HEK293T (cell line): ENCODE measurements at regions not wholly inside any gene's neighbourhood (a gene's known extent, or its start where the extent isn't known, plus 50 kb on each side); places are given as distances from the start of the nearest gene placed in this dataset.

ENCODE experiments used
- CTCF ChIA-PET: fragments of 350-600 bp; formaldehyde crosslinking; extraction: SDS; loops from one replicate; lab custom pipeline; 2021; ENCODE audit warnings: antibody characterized with exemption, inconsistent platforms; lab: Yijun Ruan, JAX
- POLR2A ChIA-PET: fragments of 350-600 bp; formaldehyde crosslinking; extraction: SDS; loops from one replicate; lab custom pipeline; 2020; ENCODE audit warnings: antibody characterized with exemption, inconsistent platforms; lab: Yijun Ruan, JAX
- DNase-seq: peaks from one replicate; pipeline ENCODE4 v3.0.0; 2012; ENCODE audit warnings: mixed read lengths; ENCODE audit errors: extremely low spot score
- ARNT ChIP-seq: fragments of 450-650 bp; IDR thresholded peaks from 2 replicates; pipeline ENCODE4 v1.6.1; 2017; ENCODE audit warnings: mild to moderate bottlenecking
- BHLHE40 ChIP-seq: fragments of 450-650 bp; IDR thresholded peaks from 2 replicates; pipeline ENCODE4 v1.6.1; 2016; ENCODE audit warnings: mild to moderate bottlenecking, moderate library complexity, borderline replicate concordance
- CTBP1 ChIP-seq: fragments of 450-650 bp; IDR thresholded peaks from 2 replicates; pipeline ENCODE4 v1.6.1; 2016; ENCODE audit warnings: borderline replicate concordance
- ELF4 ChIP-seq: fragments of 450-650 bp; IDR thresholded peaks from 2 replicates; pipeline ENCODE4 v1.6.1; 2017; ENCODE audit warnings: antibody characterized with exemption
- FOXA1 ChIP-seq: fragments of 450-650 bp; IDR thresholded peaks from 2 replicates; pipeline ENCODE4 v1.6.1; 2016; ENCODE audit warnings: mild to moderate bottlenecking
- FOXK2 ChIP-seq: fragments of 450-650 bp; IDR thresholded peaks from 2 replicates; pipeline ENCODE4 v1.6.1; 2016; ENCODE audit warnings: mild to moderate bottlenecking
- FOXM1 ChIP-seq: fragments of 450-650 bp; IDR thresholded peaks from 2 replicates; pipeline ENCODE4 v1.6.1; 2017; ENCODE audit warnings: mild to moderate bottlenecking, borderline replicate concordance
- HDGF ChIP-seq: fragments of 450-650 bp; IDR thresholded peaks from 2 replicates; pipeline ENCODE4 v1.6.1; 2017; ENCODE audit warnings: antibody characterized with exemption, borderline replicate concordance
- L3MBTL2 ChIP-seq: fragments of 450-650 bp; conservative IDR thresholded peaks from 2 replicates; pipeline ENCODE4 v1.6.1; 2016; ENCODE audit warnings: mild to moderate bottlenecking
- LEF1 ChIP-seq: fragments of 450-650 bp; IDR thresholded peaks from 2 replicates; pipeline ENCODE4 v1.6.1; 2017; ENCODE audit warnings: mild to moderate bottlenecking, borderline replicate concordance
- NFRKB ChIP-seq: fragments of 450-650 bp; IDR thresholded peaks from 2 replicates; pipeline ENCODE4 v1.6.1; 2016; ENCODE audit warnings: mild to moderate bottlenecking, moderate library complexity
- SP1 ChIP-seq: fragments of 450-650 bp; IDR thresholded peaks from 2 replicates; pipeline ENCODE4 v1.6.1; 2017
- SUZ12 ChIP-seq: fragments of 450-650 bp; IDR thresholded peaks from 2 replicates; pipeline ENCODE4 v1.6.1; 2016; ENCODE audit warnings: mild to moderate bottlenecking
- TARDBP ChIP-seq: fragments of 450-650 bp; IDR thresholded peaks from 2 replicates; pipeline ENCODE4 v1.6.1; 2016
- ZNF384 ChIP-seq: fragments of 450-650 bp; IDR thresholded peaks from 2 replicates; pipeline ENCODE4 v1.6.1; 2016
- TF ChIP-seq, protein P1 (sequence below): fragments of 450-650 bp; IDR thresholded peaks from 2 replicates; pipeline ENCODE4 v1.6.1; 2016

DNA sequence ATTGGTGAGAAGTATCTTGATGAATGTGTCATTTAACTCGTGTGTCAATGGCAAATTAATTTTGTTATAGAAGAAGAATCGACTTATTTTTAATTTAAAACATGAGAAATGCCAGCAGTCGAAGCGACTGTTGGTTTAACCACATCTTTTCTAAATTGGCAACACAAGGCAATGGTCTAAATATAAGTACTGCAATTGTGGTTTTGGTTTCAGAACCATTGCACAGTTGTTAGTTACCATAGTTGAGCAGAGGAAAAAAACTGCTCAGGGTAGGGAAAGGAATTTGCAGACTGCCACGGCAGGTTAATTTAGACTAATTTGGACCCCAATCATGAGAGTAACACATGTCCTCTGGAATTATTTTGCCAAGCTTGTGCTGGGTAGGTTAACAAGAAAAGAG lies 185.6 kb upstream of the RUNX1 start:
- CTCF ChIA-PET: no interaction called here
- POLR2A ChIA-PET: no interaction called here
- TF ChIP-seq SUZ12 (no peak), FOXM1 (no peak), SP1 (no peak), NFRKB (no peak), TARDBP (no peak), FOXK2 (no peak)
- TF ChIP-seq, protein P1, sequence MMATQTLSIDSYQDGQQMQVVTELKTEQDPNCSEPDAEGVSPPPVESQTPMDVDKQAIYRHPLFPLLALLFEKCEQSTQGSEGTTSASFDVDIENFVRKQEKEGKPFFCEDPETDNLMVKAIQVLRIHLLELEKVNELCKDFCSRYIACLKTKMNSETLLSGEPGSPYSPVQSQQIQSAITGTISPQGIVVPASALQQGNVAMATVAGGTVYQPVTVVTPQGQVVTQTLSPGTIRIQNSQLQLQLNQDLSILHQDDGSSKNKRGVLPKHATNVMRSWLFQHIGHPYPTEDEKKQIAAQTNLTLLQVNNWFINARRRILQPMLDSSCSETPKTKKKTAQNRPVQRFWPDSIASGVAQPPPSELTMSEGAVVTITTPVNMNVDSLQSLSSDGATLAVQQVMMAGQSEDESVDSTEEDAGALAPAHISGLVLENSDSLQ: no peak
- DNase-seq: no peak

DNA sequence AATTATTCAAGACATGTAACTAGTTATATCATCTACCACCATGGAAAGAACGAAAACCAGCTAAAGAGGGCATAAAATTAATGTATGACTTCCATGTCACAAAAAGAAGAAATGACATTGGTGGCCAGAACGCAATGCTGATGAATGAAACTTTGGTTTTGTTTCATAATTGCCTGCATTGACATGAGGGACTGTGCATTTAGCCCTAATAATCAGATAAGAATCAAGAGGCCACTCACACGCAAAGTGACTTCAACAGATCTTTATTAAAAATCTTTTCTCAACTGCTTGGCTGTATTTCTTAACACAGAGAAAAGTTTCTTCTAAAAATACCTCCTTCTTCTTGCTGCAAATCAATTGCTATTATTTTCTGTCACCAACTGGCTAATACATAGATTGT lies 184.7 kb upstream of the RUNX1 start:
- CTCF ChIA-PET: no interaction called here
- POLR2A ChIA-PET: no interaction called here
- no peak for DNase-seq
- TF ChIP-seq, protein P1: no peak
- TF ChIP-seq ZNF384: no peak
- TF ChIP-seq FOXK2: no peak
- TF ChIP-seq BHLHE40: no peak
- no peak for TF ChIP-seq L3MBTL2
- no peak for TF ChIP-seq ELF4
- no peak for TF ChIP-seq SP1

DNA sequence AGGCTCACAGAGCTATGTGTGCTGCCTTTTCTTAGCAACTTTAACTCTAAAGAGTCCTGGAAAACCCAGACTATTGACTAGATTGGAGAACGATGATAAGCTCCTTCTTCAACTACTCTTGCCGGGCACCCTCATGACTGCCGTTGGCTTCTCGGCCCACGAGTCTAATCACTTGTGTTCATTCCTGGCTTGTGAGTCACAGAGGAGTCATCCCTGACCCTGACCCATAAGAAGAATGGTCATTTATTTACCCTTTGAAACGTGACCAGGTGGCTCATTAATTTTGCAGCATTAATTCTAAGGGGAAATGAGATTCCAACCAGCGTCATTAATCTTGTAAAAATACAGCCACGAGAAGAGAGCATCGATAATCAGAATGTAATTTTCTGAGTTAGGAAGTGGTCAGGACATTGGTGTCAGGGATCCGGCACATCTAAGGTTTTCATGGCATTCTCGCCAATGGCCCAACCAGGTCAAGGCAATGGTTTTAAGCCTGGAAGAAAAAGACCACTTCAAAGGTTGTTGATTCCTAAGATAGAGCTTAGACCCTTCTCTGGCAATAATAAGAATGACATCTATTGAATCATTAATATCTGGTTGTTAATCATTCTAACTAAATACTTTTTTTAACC lies 183.6 kb upstream of the RUNX1 start:
- ChIA-PET CTCF (no interaction called here), POLR2A (no interaction called here)
- no peak for DNase-seq

DNA sequence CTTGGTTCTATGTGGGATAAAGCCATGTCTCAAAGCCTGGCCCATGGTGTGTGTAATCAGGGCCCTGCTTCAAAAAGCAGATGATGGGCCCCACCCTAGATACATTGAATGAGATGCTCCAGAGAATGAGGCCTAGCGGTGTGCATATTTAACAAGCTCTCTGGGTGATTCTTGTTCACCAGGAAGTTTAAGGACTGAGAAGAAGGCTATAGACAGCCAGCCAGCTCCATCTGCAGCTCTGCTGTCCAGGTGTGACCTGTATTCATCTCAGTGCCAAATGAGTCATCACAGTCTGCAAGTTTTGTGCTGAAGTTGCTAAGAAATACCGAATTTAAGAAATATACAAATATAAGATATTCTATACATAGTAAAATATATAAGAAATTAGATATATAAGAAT lies 182.0 kb upstream of the RUNX1 start:
- DNase-seq: no peak
- ChIA-PET POLR2A (no interaction called here), CTCF (interaction anchor here (0.6 kb wide), 1 partner anchor 22 kb away, joined by 5 read pairs; no protein-coding TSS in a partner anchor)
- no peak for TF ChIP-seq HDGF
- no peak for TF ChIP-seq TARDBP
- TF ChIP-seq, protein P1: no peak
- no peak for TF ChIP-seq ARNT
- no peak for TF ChIP-seq CTBP1
- TF ChIP-seq ZNF384: no peak
- no peak for TF ChIP-seq FOXM1
- no peak for TF ChIP-seq NFRKB
- TF ChIP-seq L3MBTL2: no peak
- no peak for TF ChIP-seq ELF4
- TF ChIP-seq BHLHE40: no peak
- no peak for TF ChIP-seq LEF1
- TF ChIP-seq SP1: no peak
- no peak for TF ChIP-seq FOXA1
- TF ChIP-seq FOXK2: no peak
- TF ChIP-seq SUZ12: no peak

More for the DNA sequence above, 183.6 kb upstream of the RUNX1 start:
- TF ChIP-seq ARNT (no peak), ELF4 (no peak), FOXA1 (no peak), LEF1 (no peak), FOXM1 (no peak), SUZ12 (no peak), ZNF384 (no peak), SP1 (no peak), BHLHE40 (no peak), TARDBP (no peak), FOXK2 (no peak), HDGF (no peak)
- TF ChIP-seq, protein P1: no peak

DNA sequence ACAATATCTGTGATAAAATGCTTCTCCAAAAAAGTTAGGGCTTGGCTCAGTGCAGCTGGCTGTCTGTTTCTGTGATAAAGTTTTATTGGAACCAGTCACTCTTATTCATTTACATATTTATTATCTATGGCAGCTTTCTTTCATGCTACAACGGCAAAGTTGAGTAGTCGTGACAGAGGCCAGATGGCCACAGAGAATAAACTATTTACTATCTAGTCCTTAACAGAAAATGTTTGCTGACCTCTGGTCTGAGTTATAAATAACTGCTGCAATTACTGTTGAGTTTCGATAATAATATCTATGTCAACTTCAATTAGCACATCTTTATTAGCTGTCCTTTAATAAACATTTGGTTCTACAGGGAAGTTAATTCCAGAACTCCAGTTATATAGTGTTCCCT lies 180.2 kb upstream of the RUNX1 start:
- CTCF ChIA-PET: no interaction called here
- POLR2A ChIA-PET: no interaction called here
- no peak for DNase-seq

DNA sequence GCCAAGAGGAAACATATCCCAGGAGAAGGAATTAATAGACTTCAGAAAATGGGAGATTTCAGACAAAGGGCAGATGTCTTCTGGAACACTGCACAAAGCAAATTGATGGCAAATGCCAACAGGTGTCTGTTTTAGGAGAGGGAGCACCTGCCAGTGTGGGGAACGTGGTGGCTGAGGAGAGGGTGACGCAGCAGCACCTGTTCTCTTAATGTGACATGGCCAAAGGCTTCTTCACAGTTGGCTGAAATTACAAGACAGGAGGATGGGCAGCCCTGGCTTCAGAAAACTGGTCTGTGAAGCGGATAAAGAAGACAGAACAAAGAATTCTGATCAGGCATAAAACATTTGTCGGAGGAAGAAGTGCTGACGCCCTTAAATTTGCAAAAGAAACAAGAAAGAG lies 178.7 kb upstream of the RUNX1 start:
- ChIA-PET POLR2A (no interaction called here), CTCF (no interaction called here)
- DNase-seq: no peak

More for the DNA sequence above, 180.2 kb upstream of the RUNX1 start:
- TF ChIP-seq LEF1 (no peak), SP1 (no peak)

More for the DNA sequence above, 178.7 kb upstream of the RUNX1 start:
- TF ChIP-seq, protein P1: no peak
- TF ChIP-seq HDGF (no peak), ARNT (no peak)
